Peyer's patch (tissue), 4 donors: ENCODE measurements at regions not wholly inside any gene's neighbourhood (a gene's known extent, or its start where the extent isn't known, plus 50 kb on each side); places are given as distances from the start of the nearest gene placed in this dataset.

Experiments
- DNase-seq, 3 donors: peaks; one replicate each; pipeline ENCODE4 v3.0.0-alpha.2; 2017 to 2019
- H3K27ac ChIP-seq, 4 donors: fragments of 200-600 bp; sonication (generic); one replicate each; pipeline ENCODE4 v1.5.1; 2016 to 2019
- H3K27me3 ChIP-seq, 2 donors: fragments of 200-600 bp; sonication (generic); one replicate each; pipeline ENCODE4 v1.5.1; 2019
- H3K36me3 ChIP-seq, 3 donors: fragments of 200-600 bp; sonication (generic); one replicate each; pipeline ENCODE4 v1.5.1; 2016 to 2019
- H3K4me1 ChIP-seq, 4 donors: fragments of 200-600 bp; sonication (generic); one replicate each; pipeline ENCODE4 v1.5.1; 2016 to 2019
- H3K4me3 ChIP-seq, 4 donors: fragments of 200-600 bp; sonication (generic); 1 replicate in 3 of 4; 2 replicates in 1 of 4; pipeline ENCODE4 v1.5.1; 2016 to 2019; ENCODE audit warnings: mild to moderate bottlenecking in 1 of 4
- H3K9me3 ChIP-seq, 4 donors: fragments of 200-600 bp; sonication (generic); one replicate each; pipeline ENCODE4 v1.5.1; 2016 to 2019; ENCODE audit warnings: mild to moderate bottlenecking in 1 of 4
- CTCF ChIP-seq, 6 experiments: fragments of 450-650 bp in 4 of 6; fragments of 200-600 bp in 2 of 6; sonication (generic) in 1 of 6; IDR thresholded peaks; one replicate each; pipeline ENCODE4 v1.5.1; 2017 to 2019; ENCODE audit warnings: antibody characterized with exemption in 6 of 6, mild to moderate bottlenecking in 3 of 6, moderate library complexity in 1 of 6
- POLR2A ChIP-seq, 2 donors: fragments of 450-650 bp; IDR thresholded peaks; one replicate each; pipeline ENCODE4 v1.5.1; 2017; ENCODE audit warnings: antibody characterized with exemption in 2 of 2, mild to moderate bottlenecking in 2 of 2, moderate library complexity in 2 of 2

- Histone ChIP-seq H3K9me3 (no peaks in the 10 kb centered on the region), H3K4me3 (no peak overlapping the region), H3K4me1 (no peaks in the 10 kb centered on the region), H3K27me3 (no peaks in the 10 kb centered on the region), H3K36me3 (no peaks in the 10 kb centered on the region), H3K27ac (no peak overlapping the region)
- DNase-seq = no peak
- TF ChIP-seq CTCF (IDR thresholded peaks at IDR 0.05) = no peak
- no peak for TF ChIP-seq POLR2A (IDR thresholded peaks at IDR 0.05)
These were observed 445.2 kb upstream of the SALL1 start for GRCh38 chr16:51596247-51596646.

- TF ChIP-seq CTCF (IDR thresholded peaks at IDR 0.05) = no peak
- TF ChIP-seq POLR2A (IDR thresholded peaks at IDR 0.05) = no peak
- Histone ChIP-seq H3K27me3 (no peaks in the 10 kb centered on the region), H3K9me3 (no peaks in the 10 kb centered on the region), H3K4me1 (no peaks in the 10 kb centered on the region), H3K4me3 (no peak overlapping the region), H3K36me3 (no peaks in the 10 kb centered on the region), H3K27ac (no peak overlapping the region)
- DNase-seq = no peak
These were observed 441.6 kb upstream of the SALL1 start for GRCh38 chr16:51592535-51593300.

- no peak for DNase-seq
- TF ChIP-seq POLR2A (IDR thresholded peaks at IDR 0.05) (no peak), CTCF (IDR thresholded peaks at IDR 0.05) (no peak)
- Histone ChIP-seq H3K4me3 (no peak overlapping the region), H3K36me3 (no peaks in the 10 kb centered on the region), H3K27me3 (no peaks in the 10 kb centered on the region), H3K4me1 (no peaks in the 10 kb centered on the region), H3K9me3 (no peaks in the 10 kb centered on the region), H3K27ac (no peak overlapping the region)
These were observed 441.0 kb upstream of the SALL1 start for GRCh38 chr16:51592001-51592501.

- no peak for DNase-seq
- no peaks in the 10 kb centered on the region for H3K9me3 ChIP-seq
- no peak overlapping the region for H3K4me3 ChIP-seq
- no peaks in the 10 kb centered on the region for H3K27me3 ChIP-seq
- no peaks in the 10 kb centered on the region for H3K36me3 ChIP-seq
- TF ChIP-seq CTCF (IDR thresholded peaks at IDR 0.05) = no peak
- no peak for TF ChIP-seq POLR2A (IDR thresholded peaks at IDR 0.05)
- H3K4me1 ChIP-seq = no peaks in the 10 kb centered on the region
- no peak overlapping the region for H3K27ac ChIP-seq
These were observed 440.4 kb upstream of the SALL1 start for GRCh38 chr16:51591480-51591879.

- no peak for TF ChIP-seq POLR2A (IDR thresholded peaks at IDR 0.05)
- TF ChIP-seq CTCF (IDR thresholded peaks at IDR 0.05) = no peak
- Histone ChIP-seq H3K4me3 (no peak overlapping the region), H3K9me3 (no peaks in the 10 kb centered on the region), H3K4me1 (no peaks in the 10 kb centered on the region), H3K36me3 (no peaks in the 10 kb centered on the region), H3K27ac (no peak overlapping the region), H3K27me3 (no peaks in the 10 kb centered on the region)
- DNase-seq = no peak
These were observed 428.7 kb upstream of the SALL1 start for GRCh38 chr16:51579652-51580360.
